ENCODE measurements at regions not wholly inside any gene's neighbourhood (a gene's known extent, or its start where the extent isn't known, plus 50 kb on each side); places are given as distances from the start of the nearest gene placed in this dataset.
"Not testable (repeated sequence)": the region's sequence is repeated elsewhere in the genome, so short reads cannot be mapped to it uniquely, and the experiment has no call there.

GRCh38 chr1:187924252-187924651, 1095.5 kb downstream of the PLA2G4A start:
- DNase-seq: no peak

DNA sequence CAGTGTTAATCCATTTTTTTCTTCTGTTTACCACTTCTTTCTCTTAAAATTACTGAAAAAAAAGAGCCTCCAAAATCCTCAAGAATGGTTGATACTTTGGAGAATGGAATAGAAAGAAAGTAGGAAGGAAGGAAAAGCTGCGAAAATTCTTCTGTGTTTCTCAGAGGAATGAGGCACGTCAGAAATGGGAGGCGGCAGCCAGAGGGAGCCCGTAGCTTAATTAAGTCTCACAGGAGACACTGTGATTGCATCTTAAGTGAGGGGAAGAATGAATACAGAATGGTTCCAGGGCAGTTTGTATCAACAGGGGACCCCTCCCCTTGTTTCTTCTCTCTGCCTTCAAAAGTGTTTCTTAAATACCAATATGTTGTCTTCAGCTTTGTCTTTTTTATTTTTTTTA, 1099.5 kb downstream of the PLA2G4A start:
- no peak for DNase-seq

DNA sequence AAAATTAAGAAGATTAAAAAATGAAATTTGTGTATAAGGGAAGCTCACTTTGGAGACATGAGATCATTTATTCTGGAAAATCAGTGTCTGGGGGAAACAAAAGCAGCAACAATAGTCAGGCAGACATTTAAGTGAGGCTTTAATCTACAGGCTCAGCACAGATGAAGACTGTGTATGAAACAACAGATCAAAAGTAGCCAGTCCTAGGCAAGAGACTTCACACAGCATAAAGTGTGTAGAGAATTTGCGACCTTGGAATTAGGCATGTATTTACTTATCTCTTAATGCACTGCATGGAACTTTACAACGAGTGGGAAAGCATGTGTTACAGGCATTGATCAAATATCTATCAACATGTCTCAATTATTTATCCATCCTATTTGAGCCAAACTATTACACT, 1099.9 kb downstream of the PLA2G4A start:
- no peak for DNase-seq

- no peak for DNase-seq
These were observed 1103.0 kb downstream of the PLA2G4A start for GRCh38 chr1:187931776-187932175.

- no peak for DNase-seq
These were observed 1105.0 kb downstream of the PLA2G4A start for GRCh38 chr1:187933562-187934419.

- DNase-seq: no peak
These were observed 1107.9 kb downstream of the PLA2G4A start for GRCh38 chr1:187936667-187937066.

- DNase-seq: no peak
These were observed 1109.3 kb downstream of the PLA2G4A start for GRCh38 chr1:187938092-187938491.

DNA sequence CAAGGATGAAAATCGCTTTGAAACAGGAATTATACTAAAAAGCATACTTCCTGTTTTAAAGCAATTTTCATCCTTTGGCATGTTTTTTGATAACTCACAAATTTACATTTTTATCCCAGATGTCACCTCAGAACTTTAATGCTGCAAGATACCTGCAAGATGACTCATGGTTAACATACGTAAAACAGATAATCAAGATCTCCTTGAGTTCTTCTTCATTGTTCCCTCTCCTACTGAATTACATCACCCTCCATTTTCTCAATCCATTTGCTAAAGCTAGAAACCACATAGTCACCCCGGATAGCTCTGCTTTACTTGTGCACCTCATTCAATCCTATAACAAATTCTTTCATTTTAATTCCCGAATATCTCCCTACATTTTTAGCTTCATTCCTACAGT, 1114.2 kb downstream of the PLA2G4A start:
- no peak for DNase-seq

DNA sequence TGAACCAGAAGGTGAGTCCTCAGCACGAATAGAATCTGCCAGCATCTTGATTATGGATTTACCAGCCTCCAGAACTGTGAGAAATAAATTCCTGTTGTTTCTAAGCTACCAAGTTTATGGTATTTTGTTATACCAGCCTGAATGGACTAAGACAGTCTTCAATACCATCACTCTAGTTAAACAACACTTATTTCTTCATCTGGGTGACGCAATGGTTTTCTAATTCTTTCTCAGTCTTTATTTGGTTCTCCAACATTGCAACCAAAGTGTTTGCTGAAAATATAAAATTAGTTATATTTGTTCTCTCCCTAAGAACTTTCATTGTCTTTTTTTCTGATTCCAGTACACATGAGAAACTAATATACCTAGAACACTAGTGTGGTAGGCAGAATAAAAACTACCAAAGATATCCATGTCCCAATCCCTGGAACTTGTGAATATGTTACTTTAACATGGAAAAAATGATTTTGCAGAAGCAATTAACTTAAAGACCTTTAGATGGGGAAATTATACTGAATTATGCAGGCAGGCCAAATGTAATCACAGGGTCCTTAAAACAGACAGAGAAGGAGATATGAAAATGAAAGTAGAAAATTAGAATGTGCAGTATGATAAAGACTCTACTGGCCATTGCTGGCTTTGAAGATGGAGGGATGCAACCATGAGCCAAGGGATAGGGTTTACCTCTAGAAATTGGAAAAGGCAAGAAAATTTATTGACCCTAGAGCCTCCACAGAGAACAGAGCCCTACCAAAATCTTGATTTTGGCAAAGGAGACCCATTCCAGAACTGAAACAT, 1115.1 kb downstream of the PLA2G4A start:
- no peak for DNase-seq

DNA sequence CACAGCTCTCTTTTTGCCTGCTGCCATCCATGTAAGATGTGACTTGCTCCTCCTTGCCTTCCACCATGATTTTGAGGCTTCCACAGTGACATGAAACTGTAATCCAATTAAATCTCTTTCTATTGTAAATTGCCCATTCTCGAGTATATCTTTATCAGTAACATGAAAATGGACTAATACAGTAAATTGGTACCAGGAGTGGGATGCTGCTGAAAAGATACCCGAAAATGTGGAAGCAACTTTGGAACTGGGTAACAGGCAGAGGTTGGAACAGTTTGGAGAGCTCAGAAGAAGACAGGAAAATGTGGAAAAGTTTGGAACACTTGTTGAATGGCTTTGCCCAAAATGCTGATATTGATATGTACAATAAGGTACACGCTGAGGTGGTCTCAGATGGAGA, 1117.9 kb downstream of the PLA2G4A start:
- DNase-seq: not testable (repeated sequence)

GRCh38 chr1:187947359-187947758, 1118.6 kb downstream of the PLA2G4A start:
- DNase-seq: no peak

DNA sequence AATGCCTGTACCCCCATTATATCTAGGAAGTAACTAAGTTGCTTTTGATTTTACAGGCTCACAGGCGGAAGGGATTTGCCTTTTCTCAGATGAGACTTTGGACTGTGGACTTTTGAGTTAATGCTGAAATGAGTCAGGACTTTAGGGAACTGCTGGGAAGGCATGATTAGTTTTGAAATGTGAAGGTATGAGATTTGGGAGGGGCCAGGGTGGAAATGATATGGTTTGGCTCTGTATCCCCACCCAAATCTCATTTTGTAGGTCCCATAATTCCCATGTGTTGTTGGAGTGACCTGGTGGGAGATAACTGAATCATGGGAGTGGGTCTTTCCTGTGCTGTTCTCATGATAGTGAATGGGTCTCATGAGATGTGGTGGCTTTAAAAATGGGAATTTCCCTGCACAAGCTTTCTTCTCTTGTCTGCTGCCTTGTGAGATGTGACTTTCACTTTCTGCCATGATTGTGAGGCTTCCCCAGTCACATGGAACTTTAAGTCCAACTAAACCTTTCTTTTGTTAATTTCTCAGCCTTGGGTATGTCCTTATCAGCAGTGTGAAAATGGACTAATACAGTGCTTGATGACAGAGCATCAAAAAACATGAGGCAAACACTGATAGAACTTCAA, 1119.5 kb downstream of the PLA2G4A start:
- no peak for DNase-seq

- DNase-seq: no peak
These were observed 1120.8 kb downstream of the PLA2G4A start for GRCh38 chr1:187949567-187949966.

GRCh38 chr1:187951817-187952216, 1123.1 kb downstream of the PLA2G4A start:
- no peak for DNase-seq

GRCh38 chr1:187952446-187952845, 1123.7 kb downstream of the PLA2G4A start:
- DNase-seq: no peak

- no peak for DNase-seq
These were observed 1128.2 kb downstream of the PLA2G4A start for GRCh38 chr1:187956975-187957374.

- no peak for DNase-seq
These were observed 1129.5 kb downstream of the PLA2G4A start for GRCh38 chr1:187958207-187958606.

- DNase-seq: no peak
These were observed 1130.3 kb downstream of the PLA2G4A start for GRCh38 chr1:187959062-187959461.

GRCh38 chr1:187960125-187960638, 1131.4 kb downstream of the PLA2G4A start:
- DNase-seq: no peak

DNA sequence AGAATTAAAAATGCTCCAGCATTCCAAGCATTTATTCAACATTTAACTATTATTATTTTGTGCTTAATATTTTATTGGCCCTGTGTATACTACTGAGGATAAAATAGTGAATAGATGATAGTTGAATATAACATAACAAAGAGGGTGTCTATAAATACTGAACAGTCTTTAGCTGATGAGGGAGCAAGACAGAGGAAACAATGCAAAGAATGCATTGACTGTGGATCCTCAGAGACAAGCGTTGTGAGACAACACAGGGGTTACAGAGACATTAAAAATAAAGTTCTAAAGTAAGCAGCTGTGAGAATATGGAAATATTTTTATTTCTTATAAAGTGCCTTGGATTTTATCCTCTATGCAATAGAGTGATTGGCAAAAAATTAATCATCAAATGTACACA, 1133.1 kb downstream of the PLA2G4A start:
- DNase-seq: no peak

DNA sequence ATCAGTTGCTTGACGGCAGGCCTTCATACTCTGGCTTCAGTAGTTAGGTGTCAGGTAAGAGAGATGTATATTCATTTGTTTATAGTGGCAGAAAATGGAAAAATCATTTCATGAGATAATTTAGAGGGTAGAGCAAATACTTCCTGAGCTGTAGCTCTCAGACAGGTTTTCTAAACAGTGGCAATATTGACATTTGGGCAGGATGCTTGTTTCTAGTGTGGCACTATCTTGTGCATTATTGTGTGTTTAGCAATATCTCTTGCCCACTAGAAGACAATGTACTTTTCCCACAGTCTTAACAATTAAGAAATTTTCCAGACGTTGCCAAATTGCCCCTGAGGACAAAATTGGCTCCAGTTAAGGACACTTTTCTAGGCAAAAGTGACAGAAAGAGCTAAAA, 1143.1 kb downstream of the PLA2G4A start:
- DNase-seq: no peak

GRCh38 chr1:187977298-187977697, 1148.5 kb downstream of the PLA2G4A start:
- no peak for DNase-seq

DNA sequence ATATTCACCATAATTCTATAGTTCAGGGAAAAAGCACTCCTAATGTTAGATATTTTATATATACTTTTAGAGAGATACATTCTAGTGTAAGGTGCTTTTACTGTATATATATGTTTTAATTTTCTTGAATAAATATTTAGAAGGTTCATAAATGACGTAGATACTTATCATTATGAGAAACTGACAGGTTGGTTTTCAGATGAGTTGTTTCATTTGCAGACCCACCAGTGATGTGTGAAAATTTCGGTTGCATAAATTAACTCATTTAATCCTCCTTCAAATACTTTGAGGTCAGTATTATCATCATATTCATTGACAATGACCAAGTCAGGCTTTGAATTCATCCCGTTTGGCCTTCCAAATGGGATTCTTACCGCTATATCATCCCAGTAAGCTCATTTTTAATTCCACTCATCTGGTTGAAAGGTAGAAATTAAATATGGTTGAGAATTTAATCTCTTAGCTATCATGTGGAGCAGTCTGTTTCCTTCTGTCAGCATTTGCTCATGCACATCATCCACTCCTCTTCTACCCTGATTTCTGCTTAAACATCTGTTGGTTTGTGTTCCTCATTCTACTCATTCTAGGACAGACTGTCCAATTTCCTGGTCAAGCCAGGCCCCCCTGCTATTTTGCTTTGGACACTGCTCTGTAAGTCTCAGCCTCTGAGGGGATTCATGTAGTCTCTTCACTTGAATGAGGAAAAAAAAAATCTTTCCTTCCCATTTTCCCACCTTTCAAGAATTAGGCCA, 1156.6 kb downstream of the PLA2G4A start:
- DNase-seq: no peak

Measured in activated CD4-positive, CD25-positive, alpha-beta regulatory T cell treated with anti-CD3 and anti-CD28 coated beads, Interleukin-2, amount 50 U/mL, for 72 hours (primary cell).